Stimulated activated CD4-positive, alpha-beta T cell treated with anti-CD3 and anti-CD28 coated beads, Interleukin-12 subunit alpha, Interleukin-12 subunit beta, amount 100 ng/mL, for 48 hours (primary cell): ENCODE measurements at regions not wholly inside any gene's neighbourhood (a gene's known extent, or its start where the extent isn't known, plus 50 kb on each side); places are given as distances from the start of the nearest gene placed in this dataset.

ENCODE experiments used
- DNase-seq, 3 donors: peaks; one replicate each; pipeline ENCODE4 v3.0.0-alpha.2; 2020; ENCODE audit warnings: low read depth in 2 of 3, low spot score in 1 of 3

GRCh38 chr2:83579507-83579906 is 879.6 kb downstream of the SUCLG1 start:
- no peak for DNase-seq

GRCh38 chr2:83578405-83578804 is 880.7 kb downstream of the SUCLG1 start:
- no peak for DNase-seq

- no peak for DNase-seq
These were observed 884.5 kb downstream of the SUCLG1 start for GRCh38 chr2:83574614-83575013.

GRCh38 chr2:83573060-83573459 is 886.0 kb downstream of the SUCLG1 start:
- no peak for DNase-seq

- no peak for DNase-seq
These were observed 886.7 kb downstream of the SUCLG1 start for GRCh38 chr2:83572400-83572799.

- DNase-seq: no peak
These were observed 891.5 kb downstream of the SUCLG1 start for GRCh38 chr2:83567551-83567950.

- DNase-seq: no peak
These were observed 893.5 kb downstream of the SUCLG1 start for GRCh38 chr2:83565626-83566025.

GRCh38 chr2:83565181-83565580 is 893.9 kb downstream of the SUCLG1 start:
- no peak for DNase-seq

- DNase-seq: no peak
These were observed 897.5 kb downstream of the SUCLG1 start for GRCh38 chr2:83561592-83561991.

GRCh38 chr2:83536556-83536955 is 922.5 kb downstream of the SUCLG1 start:
- no peak for DNase-seq

GRCh38 chr2:83534416-83534815 is 924.7 kb downstream of the SUCLG1 start:
- DNase-seq: no peak

GRCh38 chr2:83531206-83531826 is 927.8 kb downstream of the SUCLG1 start:
- no peak for DNase-seq

GRCh38 chr2:83528767-83529166 is 930.3 kb downstream of the SUCLG1 start:
- no peak for DNase-seq

- DNase-seq: no peak
These were observed 936.1 kb downstream of the SUCLG1 start for GRCh38 chr2:83522891-83523493.

- DNase-seq: no peak
These were observed 941.2 kb downstream of the SUCLG1 start for GRCh38 chr2:83517727-83518368.

GRCh38 chr2:83516503-83516902 is 942.6 kb downstream of the SUCLG1 start:
- DNase-seq: no peak

GRCh38 chr2:83487451-83487850 is 971.6 kb downstream of the SUCLG1 start:
- no peak for DNase-seq

GRCh38 chr2:83481436-83481835 is 977.6 kb downstream of the SUCLG1 start:
- DNase-seq: no peak

GRCh38 chr2:83478037-83478436 is 981.0 kb downstream of the SUCLG1 start:
- no peak for DNase-seq

- no peak for DNase-seq
These were observed 983.7 kb downstream of the SUCLG1 start for GRCh38 chr2:83475371-83475770.

- DNase-seq: no peak
These were observed 987.4 kb downstream of the SUCLG1 start for GRCh38 chr2:83471655-83472054.

- DNase-seq: no peak
These were observed 988.2 kb downstream of the SUCLG1 start for GRCh38 chr2:83470928-83471327.

GRCh38 chr2:83464444-83464843 is 994.6 kb downstream of the SUCLG1 start:
- no peak for DNase-seq
